NCI-H510A (cell line): ENCODE measurements at regions not wholly inside any gene's neighbourhood (a gene's known extent, or its start where the extent isn't known, plus 50 kb on each side); places are given as distances from the start of the nearest gene placed in this dataset.

Experiments used
- DNase-seq: peaks from one replicate; lab custom pipeline; 2025; lab: John Stamatoyannopoulos, UW

GRCh38 chrX:124836786-124837185 lies 482.9 kb upstream of the TEX13C start:
- no peak for DNase-seq

GRCh38 chrX:124842205-124842604 lies 477.5 kb upstream of the TEX13C start:
- no peak for DNase-seq

- DNase-seq = no peak
Measured at GRCh38 chrX:124860736-124861135, 458.9 kb upstream of the TEX13C start.

- no peak for DNase-seq
Measured at GRCh38 chrX:124862301-124862700, 457.4 kb upstream of the TEX13C start.

- DNase-seq = no peak
Measured at GRCh38 chrX:124863303-124863702, 456.4 kb upstream of the TEX13C start.

- DNase-seq = no peak
Measured at GRCh38 chrX:124887572-124887971, 432.1 kb upstream of the TEX13C start.

- no peak for DNase-seq
Measured at GRCh38 chrX:124895947-124896346, 423.7 kb upstream of the TEX13C start.

GRCh38 chrX:124902953-124903352 lies 416.7 kb upstream of the TEX13C start:
- no peak for DNase-seq

- no peak for DNase-seq
Measured at GRCh38 chrX:124910611-124911010, 409.1 kb upstream of the TEX13C start.

- no peak for DNase-seq
Measured at GRCh38 chrX:124917011-124917410, 402.7 kb upstream of the TEX13C start.

- DNase-seq = no peak
Measured at GRCh38 chrX:124925681-124926080, 394.0 kb upstream of the TEX13C start.

- DNase-seq = no peak
Measured at GRCh38 chrX:124931241-124931640, 388.4 kb upstream of the TEX13C start.

GRCh38 chrX:124931958-124932357 lies 387.7 kb upstream of the TEX13C start:
- DNase-seq = no peak

- no peak for DNase-seq
Measured at GRCh38 chrX:124938715-124939114, 381.0 kb upstream of the TEX13C start.

- DNase-seq = no peak
Measured at GRCh38 chrX:124940531-124940930, 379.1 kb upstream of the TEX13C start.

- no peak for DNase-seq
Measured at GRCh38 chrX:124954402-124954801, 365.3 kb upstream of the TEX13C start.

- DNase-seq = no peak
Measured at GRCh38 chrX:124960454-124960853, 359.2 kb upstream of the TEX13C start.

GRCh38 chrX:124963717-124964116 lies 356.0 kb upstream of the TEX13C start, which contains the start of gene TENM1:
TSS of gene TENM1 (minus strand) at chrX:124963817.
- DNase-seq = no peak

- no peak for DNase-seq
Measured at GRCh38 chrX:124975456-124975855, 344.2 kb upstream of the TEX13C start.

- DNase-seq = no peak
Measured at GRCh38 chrX:124981420-124981819, 338.3 kb upstream of the TEX13C start.

GRCh38 chrX:124984140-124984813 lies 335.4 kb upstream of the TEX13C start:
- DNase-seq = no peak

GRCh38 chrX:124986284-124986683 lies 333.4 kb upstream of the TEX13C start:
- no peak for DNase-seq

GRCh38 chrX:124993735-124994134 lies 325.9 kb upstream of the TEX13C start:
- no peak for DNase-seq

GRCh38 chrX:124994404-124994803 lies 325.3 kb upstream of the TEX13C start:
- no peak for DNase-seq
